Duodenal mucosa (tissue), 2 donors: ENCODE measurements at regions not wholly inside any gene's neighbourhood (a gene's known extent, or its start where the extent isn't known, plus 50 kb on each side); places are given as distances from the start of the nearest gene placed in this dataset.

Source experiments
- H3K27ac ChIP-seq: one replicate; pipeline ENCODE4 v1.7.0; 2013; ENCODE audit warnings: low read depth, low read length
- H3K27me3 ChIP-seq, 2 donors: one replicate each; pipeline ENCODE4 v1.7.0; 2013; ENCODE audit warnings: low read length in 2 of 2, control low read depth in 1 of 2; ENCODE audit not compliant: insufficient read depth in 2 of 2, control insufficient read depth in 1 of 2
- H3K36me3 ChIP-seq, 2 donors: one replicate each; pipeline ENCODE4 v1.7.0; 2013; ENCODE audit warnings: low read length in 2 of 2, control low read depth in 1 of 2; ENCODE audit not compliant: insufficient read depth in 2 of 2, control insufficient read depth in 1 of 2
- H3K4me1 ChIP-seq, 2 donors: one replicate each; pipeline ENCODE4 v1.7.0; 2013; ENCODE audit warnings: low read length in 2 of 2, control low read depth in 1 of 2; ENCODE audit not compliant: insufficient read depth in 2 of 2, control insufficient read depth in 1 of 2
- H3K4me3 ChIP-seq, 2 donors: one replicate each; pipeline ENCODE4 v1.7.0; 2013; ENCODE audit warnings: low read length in 2 of 2, low read depth in 1 of 2
- H3K9ac ChIP-seq, 2 donors: one replicate each; pipeline ENCODE4 v1.7.0; 2013; ENCODE audit warnings: low read length in 2 of 2, low read depth in 1 of 2
- H3K9me3 ChIP-seq, 2 donors: one replicate each; pipeline ENCODE4 v1.7.0; 2013; ENCODE audit warnings: low read length in 2 of 2, control low read depth in 1 of 2; ENCODE audit not compliant: control insufficient read depth in 1 of 2

- no peaks in the 10 kb centered on the region for H3K4me1 ChIP-seq
- H3K27me3 ChIP-seq, result no peaks in the 10 kb centered on the region
- H3K9me3 ChIP-seq, result no peaks in the 10 kb centered on the region
- H3K27ac ChIP-seq, result no peak overlapping the region
- no peak overlapping the region for H3K9ac ChIP-seq
- H3K36me3 ChIP-seq, result no peaks in the 10 kb centered on the region
- H3K4me3 ChIP-seq, result no peak overlapping the region
These were observed 476.2 kb upstream of the RGMA start for GRCh38 chr15:93565201-93565600.

DNA sequence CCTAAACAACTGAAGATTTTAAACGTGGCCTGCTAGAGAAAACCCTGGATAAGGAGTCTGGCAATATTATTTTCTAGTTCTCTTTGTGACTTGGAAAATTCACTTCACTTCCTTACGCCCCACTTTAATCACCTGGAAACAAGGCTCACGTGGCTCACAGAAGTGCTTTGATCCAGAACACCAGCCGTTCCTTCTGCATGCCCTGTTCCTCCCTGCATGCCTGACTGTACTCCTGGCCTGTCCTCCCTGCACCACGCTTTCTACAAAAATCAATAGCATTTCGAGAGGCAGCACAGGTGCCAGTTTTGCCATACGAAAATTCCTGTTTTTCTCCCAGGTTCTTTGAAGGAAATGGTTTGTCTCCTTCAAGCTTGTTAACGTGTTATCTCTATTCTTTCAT is 474.2 kb upstream of the RGMA start:
- no peak overlapping the region for H3K27ac ChIP-seq
- H3K9me3 ChIP-seq, result no peaks in the 10 kb centered on the region
- no peaks in the 10 kb centered on the region for H3K36me3 ChIP-seq
- H3K9ac ChIP-seq, result no peak overlapping the region
- H3K27me3 ChIP-seq, result no peaks in the 10 kb centered on the region
- H3K4me1 ChIP-seq, result no peaks in the 10 kb centered on the region
- no peak overlapping the region for H3K4me3 ChIP-seq

DNA sequence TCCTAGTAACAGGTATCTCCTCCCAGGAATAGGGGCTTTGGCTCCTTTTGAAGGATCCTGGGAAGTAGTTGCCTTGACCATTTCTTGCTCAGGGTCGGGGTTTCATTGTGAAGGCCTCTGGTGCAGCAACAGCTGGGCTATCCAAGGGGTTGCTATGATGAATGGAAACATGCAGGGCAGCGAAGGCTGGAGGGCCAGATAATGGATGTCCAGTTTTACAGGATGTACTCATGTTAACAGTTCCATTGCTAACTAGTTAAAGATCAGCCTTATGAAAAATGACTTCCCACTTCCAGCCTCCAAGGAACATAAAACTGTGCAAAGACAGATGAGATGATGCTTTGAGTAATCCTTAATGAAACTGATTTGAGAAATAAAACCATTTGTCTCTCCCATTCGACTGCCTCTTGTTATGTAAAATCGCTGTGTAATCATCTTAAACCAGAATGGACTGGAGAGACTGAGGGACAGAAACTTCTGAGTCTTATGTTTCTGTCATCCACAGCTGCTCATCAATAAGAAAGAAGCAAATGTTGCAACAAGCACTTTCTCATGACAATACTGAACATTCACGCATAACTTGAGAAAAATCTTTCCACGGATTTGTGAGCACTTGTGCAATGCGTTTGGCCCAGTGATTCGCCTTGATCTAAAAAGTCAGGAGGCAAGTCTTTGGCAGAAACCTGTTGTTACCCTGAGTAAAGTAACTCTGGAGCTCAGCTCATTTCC is 473.5 kb upstream of the RGMA start:
- no peaks in the 10 kb centered on the region for H3K4me1 ChIP-seq
- no peak overlapping the region for H3K27ac ChIP-seq
- no peaks in the 10 kb centered on the region for H3K9me3 ChIP-seq
- no peaks in the 10 kb centered on the region for H3K36me3 ChIP-seq
- no peaks in the 10 kb centered on the region for H3K27me3 ChIP-seq
- H3K9ac ChIP-seq, result no peak overlapping the region
- no peak overlapping the region for H3K4me3 ChIP-seq

- Histone ChIP-seq H3K4me1 (no peaks in the 10 kb centered on the region), H3K27me3 (no peaks in the 10 kb centered on the region), H3K9me3 (no peaks in the 10 kb centered on the region), H3K27ac (no peak overlapping the region), H3K9ac (no peak overlapping the region), H3K4me3 (no peak overlapping the region), H3K36me3 (no peaks in the 10 kb centered on the region)
These were observed 468.7 kb upstream of the RGMA start for GRCh38 chr15:93557696-93558095.

GRCh38 chr15:93553167-93553935 is 464.3 kb upstream of the RGMA start:
- no peaks in the 10 kb centered on the region for H3K36me3 ChIP-seq
- H3K9ac ChIP-seq, result no peak overlapping the region
- H3K27ac ChIP-seq, result no peak overlapping the region

DNA sequence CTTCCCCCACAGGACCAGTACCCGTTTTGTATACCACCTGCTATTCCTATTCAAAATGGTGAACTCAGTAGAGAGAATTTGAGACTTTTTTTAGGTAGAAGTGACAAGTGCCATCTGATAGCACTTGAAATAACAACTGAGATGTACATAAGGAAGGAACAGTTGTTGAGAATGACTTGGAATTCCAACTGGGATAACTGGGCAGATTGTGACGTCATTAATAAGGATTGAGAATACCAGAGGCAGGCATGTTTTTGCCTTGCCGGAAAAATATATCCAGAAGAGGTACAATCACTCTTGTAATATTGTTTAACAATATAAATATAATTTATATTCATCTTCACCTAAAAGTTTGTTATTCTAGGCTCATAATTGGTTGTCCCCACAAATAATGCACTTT is 454.1 kb upstream of the RGMA start:
- H3K9me3 ChIP-seq, result peaks cover 0 to 4% of the 10 kb centered on the region in 2 donors
- no peak overlapping the region for H3K4me3 ChIP-seq
- no peaks in the 10 kb centered on the region for H3K36me3 ChIP-seq
- no peak overlapping the region for H3K27ac ChIP-seq
- no peaks in the 10 kb centered on the region for H3K27me3 ChIP-seq
- no peak overlapping the region for H3K9ac ChIP-seq
- H3K4me1 ChIP-seq, result no peaks in the 10 kb centered on the region

More at GRCh38 chr15:93553167-93553935, 464.3 kb upstream of the RGMA start:
- no peak overlapping the region for H3K4me3 ChIP-seq
- H3K27me3 ChIP-seq, result no peaks in the 10 kb centered on the region
- H3K4me1 ChIP-seq, result no peaks in the 10 kb centered on the region
- H3K9me3 ChIP-seq, result no peaks in the 10 kb centered on the region

DNA sequence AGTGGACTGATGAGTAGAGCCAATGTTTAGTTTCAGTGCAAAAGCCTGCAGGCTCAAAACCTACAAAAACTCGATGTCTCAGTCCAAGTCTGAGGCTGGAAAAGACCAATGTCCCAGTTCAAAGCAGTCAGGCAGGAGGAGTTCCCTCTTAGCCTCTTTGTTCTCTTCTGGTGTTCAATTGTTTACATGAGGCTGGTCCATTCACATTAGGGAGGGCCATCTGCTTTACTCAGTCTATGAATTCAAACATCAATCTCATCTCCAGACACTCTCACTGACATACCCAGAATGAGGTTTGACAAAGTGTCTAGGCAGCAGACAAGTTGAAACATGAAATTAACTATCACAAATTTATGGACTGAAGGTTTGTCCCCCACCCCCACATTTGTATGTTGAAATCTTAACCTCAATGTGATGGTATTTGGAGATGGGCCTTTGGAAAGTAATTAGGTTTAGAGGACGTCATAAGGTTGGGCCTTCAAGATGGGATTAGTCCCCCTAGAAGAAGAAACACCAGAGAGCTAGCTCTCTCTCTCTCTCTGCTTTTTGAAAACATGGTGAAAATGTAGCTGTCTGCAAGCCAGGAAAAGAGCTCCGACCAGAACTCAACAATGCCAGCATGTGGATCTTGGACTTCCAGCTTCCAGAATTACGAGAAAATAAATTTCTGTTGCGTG is 438.5 kb upstream of the RGMA start:
- no peaks in the 10 kb centered on the region for H3K27me3 ChIP-seq
- H3K4me3 ChIP-seq, result no peak overlapping the region
- no peaks in the 10 kb centered on the region for H3K36me3 ChIP-seq
- H3K9ac ChIP-seq, result no peak overlapping the region
- H3K27ac ChIP-seq, result no peak overlapping the region
- H3K4me1 ChIP-seq, result no peaks in the 10 kb centered on the region
- H3K9me3 ChIP-seq, result no peaks in the 10 kb centered on the region

DNA sequence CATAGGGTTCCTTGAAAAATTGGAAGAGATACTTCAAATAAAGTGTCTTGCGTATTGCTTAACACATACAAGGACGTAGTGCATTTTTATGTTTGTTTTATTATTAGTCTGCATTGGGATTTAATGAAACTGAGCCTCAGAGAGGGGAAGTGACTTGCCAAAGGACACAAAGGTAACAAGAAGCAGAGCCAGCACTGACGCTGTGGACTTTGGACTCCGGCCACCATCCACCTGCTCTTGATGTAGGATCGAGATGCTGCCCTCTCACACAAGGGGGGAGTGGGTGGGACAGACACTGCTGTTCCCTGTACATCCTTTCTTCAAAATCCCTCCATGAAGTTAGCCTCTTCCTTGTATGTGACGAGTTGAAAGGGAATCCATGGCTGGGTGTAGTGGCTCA is 435.4 kb upstream of the RGMA start:
- H3K4me1 ChIP-seq, result no peaks in the 10 kb centered on the region
- no peak overlapping the region for H3K27ac ChIP-seq

GRCh38 chr15:93523481-93523880 is 434.5 kb upstream of the RGMA start:
- no peaks in the 10 kb centered on the region for H3K27me3 ChIP-seq
- no peak overlapping the region for H3K27ac ChIP-seq
- no peaks in the 10 kb centered on the region for H3K4me1 ChIP-seq
- no peak overlapping the region for H3K9ac ChIP-seq
- no peaks in the 10 kb centered on the region for H3K36me3 ChIP-seq
- H3K4me3 ChIP-seq, result no peak overlapping the region
- H3K9me3 ChIP-seq, result no peaks in the 10 kb centered on the region

More for the DNA sequence above, 435.4 kb upstream of the RGMA start:
- no peaks in the 10 kb centered on the region for H3K27me3 ChIP-seq
- H3K9me3 ChIP-seq, result no peaks in the 10 kb centered on the region
- H3K36me3 ChIP-seq, result no peaks in the 10 kb centered on the region
- H3K4me3 ChIP-seq, result no peak overlapping the region
- no peak overlapping the region for H3K9ac ChIP-seq

DNA sequence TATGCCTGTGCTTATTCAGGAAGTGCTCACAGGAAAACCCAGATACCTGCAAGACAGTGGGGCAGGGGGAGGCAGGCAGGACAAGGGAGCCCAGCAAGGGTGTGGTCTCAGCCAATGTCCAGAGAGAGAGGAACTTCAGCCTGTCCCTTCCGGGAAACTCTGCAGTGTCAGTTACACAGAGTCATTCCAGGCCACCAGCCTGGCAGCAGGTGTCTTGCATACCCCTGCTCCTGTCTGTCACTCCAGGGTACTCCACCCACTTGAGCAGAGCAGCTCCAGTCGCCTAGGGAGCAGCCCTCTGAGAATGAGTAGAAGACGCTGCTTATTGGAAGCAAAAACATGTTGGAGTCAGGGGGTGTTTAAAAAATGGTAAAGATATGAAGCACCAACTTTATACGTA is 431.2 kb upstream of the RGMA start:
- Histone ChIP-seq H3K36me3 (no peaks in the 10 kb centered on the region), H3K4me3 (no peak overlapping the region), H3K9ac (no peak overlapping the region), H3K4me1 (no peaks in the 10 kb centered on the region), H3K27ac (no peak overlapping the region), H3K9me3 (no peaks in the 10 kb centered on the region), H3K27me3 (no peaks in the 10 kb centered on the region)
